Daoy (cell line): ENCODE measurements at regions not wholly inside any gene's neighbourhood (a gene's known extent, or its start where the extent isn't known, plus 50 kb on each side); places are given as distances from the start of the nearest gene placed in this dataset.
A peak's percentile ranks its signal among the peaks of the same experiment; 100 is the strongest.

Experiments
- DNase-seq: peaks from one replicate; pipeline ENCODE4 v3.0.0-alpha.2; 2015; ENCODE audit warnings: low read depth

DNA sequence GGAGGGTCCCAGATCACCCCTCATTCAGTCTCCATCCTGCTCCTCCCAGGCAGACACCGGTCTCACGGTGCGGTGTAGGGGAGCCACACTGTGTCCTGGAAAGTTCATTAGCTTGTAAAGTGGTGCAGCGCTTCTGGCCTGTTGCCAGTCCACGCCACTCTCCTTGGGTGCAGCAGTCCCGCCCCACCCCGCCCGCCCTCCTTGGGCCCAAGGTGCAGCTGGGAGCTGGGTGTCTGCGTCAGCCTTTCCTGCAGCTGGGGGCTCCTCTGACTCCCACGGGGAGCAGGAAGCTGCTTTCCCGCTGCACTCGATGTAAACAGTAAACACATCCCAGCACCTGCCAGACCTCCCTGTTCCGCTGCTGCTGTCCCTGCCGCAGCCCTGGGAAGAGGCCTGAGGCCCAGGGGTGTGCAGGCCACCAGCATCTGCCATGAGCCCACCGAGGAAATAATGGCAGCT, 53.8 kb upstream of the ASB18 start:
- DNase-seq, result no peak

- DNase-seq, result no peak
Observed at GRCh38 chr2:236318401-236318800, 54.2 kb upstream of the ASB18 start.

DNA sequence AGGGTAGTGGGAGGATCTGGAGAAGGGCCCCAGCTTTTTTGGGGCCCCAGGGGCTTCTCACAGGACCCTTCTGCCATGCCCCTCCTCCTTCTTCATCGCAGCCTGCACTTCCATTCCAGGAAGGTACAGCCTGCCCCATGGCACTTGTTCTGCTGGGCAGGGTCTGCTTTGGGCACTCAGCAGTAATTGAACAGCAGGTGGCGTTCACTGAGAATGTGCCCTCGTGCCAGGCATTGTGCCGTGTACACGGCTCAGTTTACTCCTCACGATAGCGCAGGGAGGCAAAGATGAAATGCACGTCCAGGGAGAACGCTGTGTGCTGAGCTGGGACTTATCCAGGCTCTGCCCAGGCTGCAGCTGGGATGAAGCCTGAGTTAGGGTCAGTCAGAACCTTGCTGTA, 54.8 kb upstream of the ASB18 start:
- DNase-seq, result no peak

DNA sequence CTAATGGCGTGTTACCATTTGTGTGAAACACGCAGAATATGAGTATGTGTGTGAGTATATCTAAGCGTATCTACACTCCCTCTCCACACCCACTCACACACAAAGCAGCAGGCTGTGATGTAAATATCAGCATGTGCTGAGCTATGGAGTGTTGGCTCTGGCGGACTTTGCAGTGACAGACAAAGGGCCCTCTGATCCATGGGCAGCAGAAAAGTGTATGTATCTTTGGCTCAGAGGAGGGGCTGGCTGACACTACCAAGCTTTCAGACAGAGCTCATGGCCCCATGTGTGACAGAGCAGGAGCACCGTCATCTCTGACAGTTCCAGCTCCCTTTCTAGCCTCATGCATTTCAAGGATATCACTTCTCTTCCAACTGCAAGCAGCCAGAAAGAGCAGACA, 57.2 kb upstream of the ASB18 start:
- DNase-seq, result no peak

DNA sequence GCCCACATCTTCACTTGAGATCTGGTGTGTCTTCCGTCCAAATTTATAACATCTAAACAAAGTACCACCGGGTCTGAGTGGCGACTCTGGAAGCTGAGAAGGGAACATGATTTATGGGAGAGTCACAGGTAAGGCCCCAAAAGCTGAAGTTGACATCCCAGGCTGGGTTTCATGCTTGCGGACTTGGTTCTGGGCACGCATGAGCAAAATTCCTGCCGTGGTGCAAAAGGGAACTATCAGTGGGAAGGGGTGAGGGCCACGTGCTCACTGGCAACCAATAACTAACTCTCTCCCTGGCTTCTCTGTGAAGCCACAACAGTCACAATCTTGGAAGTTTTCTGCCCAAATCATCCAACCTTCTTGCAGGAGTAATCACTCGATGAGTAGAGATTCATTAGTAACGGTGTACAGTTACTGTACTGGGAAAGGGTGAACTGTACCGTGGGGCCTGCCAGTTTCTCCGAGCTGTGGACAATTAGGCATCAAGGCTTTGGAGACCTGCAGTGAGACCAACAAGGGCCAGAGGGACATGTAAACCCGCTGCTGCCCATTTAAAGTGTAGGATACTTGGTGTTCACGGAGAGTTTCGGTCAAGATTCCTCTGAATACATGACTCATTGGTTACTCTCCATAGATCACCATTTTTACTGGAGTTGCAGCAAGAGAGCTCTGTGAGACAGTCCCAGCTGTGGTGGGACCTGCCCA, 69.4 kb upstream of the ASB18 start:
- DNase-seq, result no peak

DNA sequence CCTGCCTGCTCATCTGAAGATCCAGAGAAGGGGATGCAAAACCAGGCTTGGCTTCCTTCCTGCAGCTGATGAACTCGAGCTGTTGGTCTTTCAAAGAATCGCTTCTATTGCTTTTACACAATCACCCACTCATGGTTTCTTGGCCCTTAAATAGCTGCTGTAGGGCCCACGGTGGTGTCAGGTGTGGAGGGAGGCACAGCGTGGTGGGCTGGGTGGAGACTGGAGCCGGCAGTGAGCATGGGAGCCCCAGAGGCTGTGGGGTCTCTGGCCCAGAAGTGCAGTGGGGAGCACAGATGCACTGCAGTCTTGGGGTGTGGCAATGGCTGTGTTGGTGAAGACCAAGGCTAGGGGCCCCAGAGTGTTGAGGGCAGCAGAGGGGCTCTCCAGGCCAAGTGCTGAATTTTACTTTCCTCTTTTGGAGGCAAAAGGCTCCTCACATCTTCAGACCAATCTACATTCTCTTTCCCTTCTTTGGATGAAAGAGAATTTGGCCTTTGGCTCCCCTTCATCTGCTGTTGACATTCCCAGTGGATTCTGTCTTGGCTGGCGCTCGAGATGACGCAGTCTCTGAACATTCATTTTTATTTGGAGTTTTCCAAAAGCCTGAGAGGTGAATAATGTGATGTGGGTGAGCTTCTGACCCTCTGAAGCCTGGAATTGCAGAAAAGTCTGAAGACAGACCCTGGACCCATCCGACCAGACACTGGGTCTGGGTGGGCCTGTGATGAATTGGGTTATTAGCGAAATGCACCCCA, 70.1 kb upstream of the ASB18 start:
- no peak for DNase-seq

- DNase-seq, result no peak
Observed at GRCh38 chr2:236335696-236336574, 71.7 kb upstream of the ASB18 start.

- no peak for DNase-seq
Observed at GRCh38 chr2:236336575-236337464, 72.6 kb upstream of the ASB18 start.

DNA sequence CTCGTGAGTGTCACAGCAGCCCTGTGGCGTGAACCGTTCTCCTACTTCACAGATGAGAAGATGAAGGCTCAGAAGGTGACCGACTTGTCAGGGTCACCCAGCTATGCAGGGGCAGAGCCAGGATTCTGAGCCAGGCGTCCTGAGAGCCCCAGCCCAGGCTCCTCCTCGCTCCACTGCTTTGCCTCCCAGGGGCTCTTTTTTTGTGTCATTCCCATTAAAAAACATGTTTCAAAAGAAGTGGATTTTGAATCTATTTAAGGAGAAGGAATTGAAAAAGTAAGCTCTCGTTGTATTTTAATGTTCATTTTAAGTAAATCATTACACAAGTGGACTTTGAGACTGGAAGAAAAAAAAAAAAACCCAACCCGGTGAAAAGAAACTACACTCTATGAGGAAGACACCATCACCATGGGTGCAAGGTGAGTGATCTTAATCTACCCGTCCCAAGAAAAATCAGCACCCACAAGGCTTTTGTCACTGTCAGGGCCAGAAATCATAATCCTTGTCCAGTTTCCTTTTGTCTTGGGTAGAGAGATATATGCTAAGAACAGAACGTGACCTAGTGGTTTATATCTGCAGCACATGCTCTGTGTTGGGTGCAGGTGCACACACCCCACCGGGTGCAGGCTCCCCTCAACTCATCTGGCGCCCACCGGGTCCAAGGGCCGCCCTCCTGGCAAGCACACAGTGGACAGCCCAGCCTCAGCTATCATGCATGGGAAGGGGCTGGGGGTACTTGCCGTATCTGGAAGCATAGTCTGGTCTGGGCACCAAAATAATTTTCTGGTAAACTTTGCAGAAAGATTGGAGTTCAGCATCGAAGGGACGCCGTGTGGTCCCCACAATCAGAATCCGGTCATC, 73.5 kb upstream of the ASB18 start:
- DNase-seq, result no peak

- peak; percentile 40 for DNase-seq
Observed at GRCh38 chr2:236338495-236339184, 74.4 kb upstream of the ASB18 start.

DNA sequence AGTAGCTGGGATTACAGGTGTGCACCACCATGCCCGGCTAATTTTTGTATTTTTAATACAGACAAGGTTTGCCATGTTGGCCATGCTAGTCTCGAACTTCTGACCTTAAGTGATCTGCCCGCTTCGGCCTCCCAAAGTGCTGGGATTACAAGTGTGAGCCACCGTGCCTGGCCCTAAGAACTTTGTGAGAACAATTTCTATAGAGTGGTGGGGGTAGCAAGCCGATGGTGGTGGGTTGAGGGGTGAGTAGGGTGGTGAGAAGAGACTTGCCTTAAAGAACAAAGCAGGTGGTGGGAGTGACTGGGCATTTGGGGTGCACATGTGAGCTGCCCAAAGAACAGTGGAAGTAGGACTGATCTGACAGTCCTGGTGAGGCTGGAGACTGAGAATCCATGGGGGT, 76.0 kb upstream of the ASB18 start:
- DNase-seq, result no peak

DNA sequence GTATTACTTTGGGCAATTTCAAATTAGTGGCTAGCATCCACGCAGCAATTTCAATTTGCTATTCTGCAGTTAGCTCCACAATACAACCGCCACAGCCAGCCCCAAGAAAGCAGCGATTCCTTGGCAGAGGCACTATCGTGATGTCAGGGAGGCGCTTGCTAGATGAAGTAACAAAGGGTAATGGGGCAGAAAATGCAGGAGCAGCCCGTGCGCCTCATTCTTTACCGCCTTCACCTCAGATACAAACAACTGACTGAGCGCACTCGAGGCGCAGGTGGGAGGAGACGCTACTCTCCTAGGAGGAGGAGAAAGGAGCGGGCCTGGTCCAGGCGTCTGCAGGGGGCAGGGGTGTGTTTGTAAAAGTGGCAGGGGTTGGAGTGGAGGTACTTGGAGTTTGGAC, 76.9 kb upstream of the ASB18 start:
- no peak for DNase-seq

- no peak for DNase-seq
Observed at GRCh38 chr2:236341721-236342120, 77.5 kb upstream of the ASB18 start.

- DNase-seq, result no peak
Observed at GRCh38 chr2:236342507-236342906, 78.3 kb upstream of the ASB18 start.

GRCh38 chr2:236342951-236343350, 78.7 kb upstream of the ASB18 start:
- no peak for DNase-seq

- DNase-seq, result peak; percentile 49
Observed at GRCh38 chr2:236343400-236344161, 79.4 kb upstream of the ASB18 start.

GRCh38 chr2:236344446-236344845, 80.2 kb upstream of the ASB18 start:
- no peak for DNase-seq

DNA sequence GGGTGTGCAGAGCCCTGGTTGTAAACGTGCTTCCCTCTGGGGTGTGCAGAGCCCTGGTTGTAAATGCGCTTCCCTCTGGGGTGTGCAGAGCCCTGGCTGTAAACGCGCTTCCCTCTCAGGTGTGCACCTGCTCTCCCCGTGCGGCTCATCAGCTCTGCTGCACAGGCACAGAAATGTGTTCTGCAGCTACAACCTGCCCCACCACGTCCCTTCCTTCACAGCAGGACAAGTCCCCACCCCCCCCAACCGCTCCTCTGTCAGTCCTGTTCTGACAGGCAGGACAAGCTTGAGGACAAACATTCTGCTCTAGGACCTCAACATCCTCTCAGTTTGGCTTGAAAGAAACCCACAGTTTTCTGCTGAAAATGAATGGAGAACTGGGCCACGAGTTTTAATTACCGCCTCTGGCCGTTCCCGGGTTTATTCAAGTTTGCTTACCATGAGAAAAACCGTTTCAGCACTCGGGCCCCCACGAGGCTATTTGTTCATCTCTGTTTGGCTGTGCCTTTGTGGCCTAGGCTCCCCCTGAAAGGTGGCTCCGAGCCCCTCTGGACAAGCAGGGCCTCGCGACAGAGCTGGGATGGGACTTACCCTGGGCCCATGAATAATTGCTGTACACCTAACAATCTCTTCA, 81.0 kb upstream of the ASB18 start:
- no peak for DNase-seq

GRCh38 chr2:236346366-236346765, 82.2 kb upstream of the ASB18 start:
- DNase-seq, result no peak
